OCI-LY7 (cell line): ENCODE measurements at regions not wholly inside any gene's neighbourhood (a gene's known extent, or its start where the extent isn't known, plus 50 kb on each side); places are given as distances from the start of the nearest gene placed in this dataset.

ENCODE experiments used
- BruUV-seq: library from RNA; stranded (reverse); fragments of 400-500 nt; replicated peaks from 2 replicates; lab custom pipeline; 2021; lab: Mats Ljungman, UMichigan
- CTCF ChIA-PET: fragments of 300-600 bp; sonication (Branson Sonifier 250); formaldehyde crosslinking; loops from one replicate; lab custom pipeline; 2022; ENCODE audit warnings: antibody characterized with exemption; ENCODE audit not compliant: unreplicated experiment; lab: Charles Lee
- POLR2A ChIA-PET: fragments of 300-600 bp; sonication (Branson Sonifier 250); formaldehyde crosslinking; loops from one replicate; lab custom pipeline; 2022; ENCODE audit warnings: antibody characterized with exemption; lab: Charles Lee
- DNase-seq: peaks from one replicate; pipeline ENCODE4 v3.0.0-alpha.2; 2015; ENCODE audit warnings: low spot score
- H2AFZ ChIP-seq: fragments of 200-600 bp; sonication (generic), shearing (Covaris generic); 2 replicates; pipeline ENCODE4 v1.6.1; 2014; ENCODE audit warnings: mild to moderate bottlenecking, antibody characterized with exemption, low read length, moderate library complexity
- H3K27ac ChIP-seq: fragments of 200-600 bp; sonication (generic); 2 replicates; pipeline ENCODE4 v1.5.1; 2014; ENCODE audit warnings: mixed run types, low read depth, mild to moderate bottlenecking, moderate library complexity, low read length, inconsistent platforms; ENCODE audit not compliant: poor library complexity, severe bottlenecking
- H3K36me3 ChIP-seq: fragments of 200-600 bp; sonication (generic); 2 replicates; pipeline ENCODE4 v1.6.1; 2014; ENCODE audit warnings: mild to moderate bottlenecking, antibody characterized with exemption, low read length, moderate library complexity, mixed read lengths; ENCODE audit not compliant: insufficient read depth
- H3K4me1 ChIP-seq: fragments of 200-600 bp; sonication (generic); 2 replicates; pipeline ENCODE4 v1.5.1; 2014; ENCODE audit warnings: mild to moderate bottlenecking, low read length; ENCODE audit not compliant: insufficient read depth, poor library complexity, severe bottlenecking
- H3K4me2 ChIP-seq: fragments of 200-600 bp; sonication (generic); 2 replicates; pipeline ENCODE4 v1.6.1; 2014; ENCODE audit warnings: mild to moderate bottlenecking, low read length
- H3K4me3 ChIP-seq: fragments of 200-600 bp; sonication (generic); 2 replicates; pipeline ENCODE4 v1.5.1; 2014; ENCODE audit warnings: mild to moderate bottlenecking, low read depth, low read length; ENCODE audit not compliant: poor library complexity, severe bottlenecking
- H3K79me2 ChIP-seq: fragments of 200-600 bp; sonication (generic); 2 replicates; pipeline ENCODE4 v1.6.1; 2016; ENCODE audit warnings: low read depth, mild to moderate bottlenecking, low read length, moderate library complexity, mixed read lengths; ENCODE audit not compliant: insufficient read depth
- H3K9me2 ChIP-seq: fragments of 200-600 bp; sonication (generic); 2 replicates; pipeline ENCODE4 v1.6.1; 2016; ENCODE audit warnings: mild to moderate bottlenecking, low read length, mixed read lengths; ENCODE audit not compliant: insufficient read depth
- H3K9me3 ChIP-seq: fragments of 200-600 bp; sonication (generic); 2 replicates; pipeline ENCODE4 v1.6.1; 2014; ENCODE audit warnings: mild to moderate bottlenecking, mixed run types, low read length, mixed read lengths
- H4K20me1 ChIP-seq: fragments of 200-600 bp; sonication (generic); 2 replicates; pipeline ENCODE4 v1.6.1; 2014; ENCODE audit warnings: mild to moderate bottlenecking, antibody characterized with exemption, low read length, moderate library complexity, mixed read lengths; ENCODE audit not compliant: insufficient read depth
- EZH2phosphoT487 ChIP-seq: fragments of 200-600 bp; sonication (generic); IDR thresholded peaks from 2 replicates; pipeline ENCODE4 v1.6.1; 2018; ENCODE audit warnings: low read depth, borderline replicate concordance, mild to moderate bottlenecking, mixed run types, antibody characterized with exemption, low read length, moderate library complexity, mixed read lengths
- intact Hi-C: fragments of 100-400 bp; cut with micrococcal nuclease; formaldehyde crosslinking; loops from one replicate; pipeline ENCODE4 v1.10.0; 2022; ENCODE audit not compliant: unreplicated experiment
- TF ChIP-seq, protein P1 (sequence below): fragments of 200-600 bp; sonication (generic); conservative IDR thresholded peaks from 2 replicates; pipeline ENCODE4 v1.5.1; 2014; ENCODE audit warnings: mild to moderate bottlenecking, antibody characterized with exemption, low read length, moderate library complexity, mixed read lengths

DNA sequence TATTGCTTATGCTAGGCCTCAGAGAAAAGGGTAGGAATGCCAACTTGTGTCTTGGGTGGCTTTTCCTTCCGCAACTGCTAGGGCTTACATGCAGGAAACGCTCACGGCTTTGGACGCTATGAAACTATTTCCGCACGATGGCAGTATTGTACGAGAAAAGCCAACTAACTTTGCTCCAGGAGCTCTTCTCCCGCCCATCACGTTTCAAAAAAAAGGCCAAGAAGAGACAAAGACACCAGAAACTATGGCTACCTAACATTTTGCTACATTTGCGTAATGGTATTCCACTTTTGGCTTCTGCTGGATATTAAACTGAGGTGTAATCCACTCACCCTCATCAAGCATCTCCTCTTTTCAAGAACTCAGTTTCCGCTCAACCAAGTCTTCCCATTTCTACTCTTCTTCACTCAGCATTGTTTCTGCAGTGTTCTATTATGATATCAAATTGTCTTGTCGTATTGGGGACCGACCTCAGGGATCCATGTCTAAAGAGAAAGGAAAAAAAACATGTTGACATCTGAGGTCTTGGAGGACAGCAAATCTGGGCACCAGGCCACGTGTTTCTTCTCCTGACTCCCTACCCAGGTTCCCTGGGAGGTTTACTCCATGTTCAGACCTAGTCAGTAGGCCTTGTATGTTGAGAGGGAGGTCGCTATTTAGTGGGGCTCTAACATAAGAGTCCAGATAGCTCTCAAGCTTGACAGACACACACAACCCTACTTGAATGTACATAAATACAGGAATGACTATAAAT lies 239.4 kb upstream of the STK26 start:
- Histone ChIP-seq H3K9me2 (no peaks in the 10 kb centered on the region), H4K20me1 (no peaks in the 10 kb centered on the region), H3K9me3 (no peaks in the 10 kb centered on the region), H3K79me2 (no peaks in the 10 kb centered on the region), H3K4me1 (no peaks in the 10 kb centered on the region), H2AFZ (no peak overlapping the region), H3K4me2 (no peak overlapping the region; the same call in 1 of the 2 replicates), H3K27ac (no peak overlapping the region), H3K4me3 (no peak overlapping the region), H3K36me3 (no peaks in the 10 kb centered on the region)
- DNase-seq, result no peak
- intact Hi-C loops, result no loop called here
- TF ChIP-seq, protein P1, sequence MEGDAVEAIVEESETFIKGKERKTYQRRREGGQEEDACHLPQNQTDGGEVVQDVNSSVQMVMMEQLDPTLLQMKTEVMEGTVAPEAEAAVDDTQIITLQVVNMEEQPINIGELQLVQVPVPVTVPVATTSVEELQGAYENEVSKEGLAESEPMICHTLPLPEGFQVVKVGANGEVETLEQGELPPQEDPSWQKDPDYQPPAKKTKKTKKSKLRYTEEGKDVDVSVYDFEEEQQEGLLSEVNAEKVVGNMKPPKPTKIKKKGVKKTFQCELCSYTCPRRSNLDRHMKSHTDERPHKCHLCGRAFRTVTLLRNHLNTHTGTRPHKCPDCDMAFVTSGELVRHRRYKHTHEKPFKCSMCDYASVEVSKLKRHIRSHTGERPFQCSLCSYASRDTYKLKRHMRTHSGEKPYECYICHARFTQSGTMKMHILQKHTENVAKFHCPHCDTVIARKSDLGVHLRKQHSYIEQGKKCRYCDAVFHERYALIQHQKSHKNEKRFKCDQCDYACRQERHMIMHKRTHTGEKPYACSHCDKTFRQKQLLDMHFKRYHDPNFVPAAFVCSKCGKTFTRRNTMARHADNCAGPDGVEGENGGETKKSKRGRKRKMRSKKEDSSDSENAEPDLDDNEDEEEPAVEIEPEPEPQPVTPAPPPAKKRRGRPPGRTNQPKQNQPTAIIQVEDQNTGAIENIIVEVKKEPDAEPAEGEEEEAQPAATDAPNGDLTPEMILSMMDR, result no peak
- TF ChIP-seq EZH2phosphoT487, result no peak
- ChIA-PET CTCF (no interaction called here), POLR2A (interaction anchor here (0.6 kb wide), 1 partner anchor 85 kb away, joined by 3 read pairs; no protein-coding TSS in a partner anchor)
- no TSS peak for BruUV-seq

DNA sequence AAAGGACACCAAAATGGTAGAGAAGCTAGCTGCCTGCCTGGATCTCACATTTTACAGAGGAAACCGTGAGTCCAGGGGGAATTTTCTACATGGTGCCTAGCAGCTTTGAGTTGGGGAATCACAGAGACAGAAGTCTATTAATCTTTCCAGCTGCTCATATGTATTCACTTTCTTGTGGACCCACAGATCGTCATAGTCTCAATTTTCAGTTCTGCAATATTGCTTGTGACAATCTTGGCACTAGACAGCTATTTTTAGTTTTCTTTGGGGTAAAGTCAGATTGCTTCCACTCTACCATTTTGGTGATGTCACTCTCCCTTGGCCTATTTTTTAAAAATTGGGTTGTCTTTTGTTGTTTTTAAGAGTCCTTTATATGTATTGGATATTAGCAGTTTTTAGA lies 233.4 kb upstream of the STK26 start:
- CTCF ChIA-PET, result no interaction called here
- no TSS peak for BruUV-seq
- no peaks in the 10 kb centered on the region for H3K79me2 ChIP-seq

More for the DNA sequence above, 233.4 kb upstream of the STK26 start:
- no peaks in the 10 kb centered on the region for H4K20me1 ChIP-seq
- H3K36me3 ChIP-seq, result no peaks in the 10 kb centered on the region
- no peak for TF ChIP-seq EZH2phosphoT487
- TF ChIP-seq, protein P1, result no peak
- H3K9me3 ChIP-seq, result no peaks in the 10 kb centered on the region
- no peak for DNase-seq
- no peaks in the 10 kb centered on the region for H3K9me2 ChIP-seq
- H3K4me3 ChIP-seq, result no peak overlapping the region
- H3K4me1 ChIP-seq, result no peaks in the 10 kb centered on the region
- intact Hi-C loops, result no loop called here
- H3K4me2 ChIP-seq, result no peak overlapping the region
- H2AFZ ChIP-seq, result no peak overlapping the region
- H3K27ac ChIP-seq, result no peak overlapping the region
- POLR2A ChIA-PET, result no interaction called here
